Fibroblast of skin of back (primary cell): ENCODE measurements at regions not wholly inside any gene's neighbourhood (a gene's known extent, or its start where the extent isn't known, plus 50 kb on each side); places are given as distances from the start of the nearest gene placed in this dataset.

Source experiments
- DNase-seq: peaks from one replicate; pipeline ENCODE4 v3.0.0-alpha.2; 2013

DNA sequence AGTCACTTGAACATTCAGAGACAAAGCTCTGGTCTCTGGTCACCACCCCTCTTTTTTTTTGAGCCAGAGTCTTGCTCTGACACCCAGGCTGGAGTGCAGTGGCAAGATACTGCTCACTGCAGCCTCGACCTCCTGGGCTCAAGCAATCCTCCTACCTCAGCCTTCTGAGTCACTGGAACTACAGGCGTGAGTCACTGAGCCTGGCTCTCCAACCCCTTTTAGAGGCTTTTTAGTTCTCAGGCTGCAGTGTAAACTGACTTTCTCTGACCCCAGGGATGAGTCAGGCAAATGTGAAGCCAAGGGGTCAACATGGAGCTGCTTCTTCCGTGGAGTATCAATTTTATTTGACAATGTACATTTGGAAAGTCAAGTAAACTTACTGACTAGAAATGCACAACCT lies 229.2 kb downstream of the PTTG2 start:
- peak; percentile 92 for DNase-seq

- DNase-seq, result peak; percentile 94
These were observed 230.6 kb downstream of the PTTG2 start for GRCh38 chr4:38190717-38191178.

DNA sequence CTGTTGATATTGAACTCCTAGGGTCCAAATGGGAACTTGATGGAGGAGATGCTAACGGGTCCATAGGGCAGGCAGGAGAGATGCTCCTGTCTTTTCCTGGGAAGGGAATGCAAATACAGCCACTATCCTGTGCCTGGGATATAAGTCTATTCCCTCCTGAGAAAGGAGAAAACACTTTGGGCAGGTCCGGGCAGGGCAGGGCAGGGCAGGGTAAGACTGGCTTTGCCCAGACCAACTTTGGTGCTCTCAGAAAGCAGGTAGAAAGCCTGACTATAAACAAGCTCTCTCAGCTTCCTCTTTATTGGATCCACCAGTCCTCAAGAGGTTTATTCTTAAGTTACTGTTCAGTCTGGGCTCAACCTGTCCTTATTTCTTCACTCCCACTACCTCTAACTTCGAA lies 232.3 kb downstream of the PTTG2 start:
- no peak for DNase-seq

GRCh38 chr4:38193236-38193863 lies 233.2 kb downstream of the PTTG2 start:
- no peak for DNase-seq

- no peak for DNase-seq
These were observed 233.9 kb downstream of the PTTG2 start for GRCh38 chr4:38194047-38194602.

- DNase-seq, result no peak
These were observed 235.3 kb downstream of the PTTG2 start for GRCh38 chr4:38195486-38195885.

DNA sequence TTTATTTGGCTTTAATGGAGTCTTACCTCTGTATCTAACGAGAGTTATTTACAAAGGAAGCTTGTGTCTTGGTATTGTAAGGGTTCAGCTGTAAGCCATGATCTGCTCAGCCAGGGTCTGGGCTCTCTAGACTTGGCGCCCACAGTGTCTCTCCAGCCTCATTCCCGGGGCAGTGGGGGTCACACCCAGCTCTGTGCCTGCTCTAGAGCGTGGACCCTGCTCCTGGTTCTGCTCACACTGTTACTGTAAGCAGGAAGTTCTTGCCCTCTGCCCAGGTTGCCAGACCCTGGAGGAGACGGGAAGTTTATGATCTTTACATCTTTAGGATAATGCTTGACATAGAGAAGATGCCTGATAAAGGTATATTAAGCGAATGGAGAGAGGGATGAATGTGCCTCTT lies 235.7 kb downstream of the PTTG2 start:
- DNase-seq, result no peak

- DNase-seq, result no peak
These were observed 242.0 kb downstream of the PTTG2 start for GRCh38 chr4:38202242-38202641.

DNA sequence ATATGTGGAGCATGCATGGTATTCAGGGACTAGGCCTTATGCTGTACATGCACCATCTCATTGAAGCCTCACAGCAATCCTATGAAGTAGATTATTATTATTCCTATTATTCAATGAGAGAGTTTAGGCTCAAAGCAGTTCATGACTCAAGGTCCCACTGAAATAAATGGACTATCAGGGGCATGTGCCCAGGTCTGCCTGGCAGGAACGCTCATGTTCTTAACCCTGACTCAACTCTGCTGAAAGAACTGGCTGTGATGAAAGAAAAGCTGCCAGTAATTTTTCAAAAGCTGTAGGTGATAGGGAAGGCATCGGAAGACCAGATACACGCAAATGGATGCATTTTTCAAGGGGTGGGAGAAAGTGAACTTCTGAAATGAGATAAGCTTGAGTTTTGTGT lies 243.4 kb downstream of the PTTG2 start:
- no peak for DNase-seq

DNA sequence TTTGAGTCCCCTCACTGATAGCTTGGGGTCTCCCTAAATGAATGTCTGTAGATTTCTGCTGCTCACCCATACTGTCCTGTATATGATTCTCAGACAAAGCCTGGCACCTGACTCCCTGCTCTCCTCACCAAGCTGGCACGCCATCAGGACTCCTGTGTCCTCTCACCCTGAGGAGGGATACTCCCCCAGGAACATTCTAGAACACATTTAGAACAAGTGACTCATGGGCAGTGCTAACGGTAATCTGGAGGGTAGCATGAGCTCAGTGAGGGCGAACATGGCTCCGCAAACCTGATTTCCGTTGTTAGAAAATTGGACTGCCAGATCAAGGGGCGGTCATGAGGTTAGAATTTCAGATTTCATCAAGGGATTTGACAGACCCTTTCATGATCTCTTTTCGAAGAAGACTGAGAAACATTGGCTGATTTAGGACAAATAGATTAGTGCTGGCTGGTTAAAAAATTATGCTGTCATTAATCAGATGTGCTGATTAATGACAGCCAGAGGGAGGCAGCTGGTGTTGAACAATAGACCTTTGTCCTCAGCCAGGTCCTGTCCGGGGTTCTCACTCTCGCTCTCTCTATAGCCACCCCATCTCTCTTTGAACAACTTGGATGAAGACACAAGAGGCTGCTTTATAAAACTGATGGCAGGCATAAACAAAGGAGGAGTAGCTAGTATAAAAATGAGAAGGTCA lies 244.3 kb downstream of the PTTG2 start:
- no peak for DNase-seq

DNA sequence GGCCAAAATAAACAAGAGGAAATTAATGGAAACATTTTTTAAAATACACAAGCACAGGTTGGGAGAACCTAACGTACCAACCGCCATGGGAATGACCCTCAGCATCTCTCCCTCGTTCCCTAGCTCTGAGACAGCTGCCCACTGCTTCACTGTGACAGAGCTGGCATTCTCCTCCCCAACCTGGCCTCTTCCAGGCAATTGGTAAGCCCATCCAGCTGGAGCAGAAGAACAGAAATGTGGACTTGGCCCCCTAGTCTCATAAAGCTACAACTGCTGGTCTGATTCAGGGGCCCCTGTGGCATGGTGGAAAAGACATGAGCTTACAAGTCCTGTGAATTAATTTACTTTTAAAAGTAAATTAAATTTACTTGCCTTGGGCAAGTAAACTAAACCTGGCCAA lies 245.1 kb downstream of the PTTG2 start:
- DNase-seq, result no peak

- DNase-seq, result no peak
These were observed 246.9 kb downstream of the PTTG2 start for GRCh38 chr4:38207110-38207457.

DNA sequence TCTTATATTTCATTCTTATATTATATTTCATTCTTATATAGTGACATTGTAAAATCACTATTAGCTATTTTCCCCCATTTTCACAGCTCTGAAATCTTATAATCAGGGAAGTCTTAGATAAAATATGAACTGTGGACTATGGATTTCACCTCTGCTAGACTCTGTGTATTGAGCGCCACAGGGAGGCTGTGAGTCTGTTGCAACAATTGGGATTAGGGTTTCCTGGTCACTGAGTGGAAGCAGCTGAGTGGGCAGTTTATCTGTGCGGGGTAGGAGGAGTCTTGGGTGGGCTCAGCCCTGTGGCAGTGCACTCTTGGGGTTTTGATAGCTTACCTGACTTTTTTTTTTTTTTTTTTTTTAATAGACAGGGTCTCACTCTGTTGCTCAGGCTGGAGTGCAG lies 249.5 kb downstream of the PTTG2 start:
- no peak for DNase-seq

DNA sequence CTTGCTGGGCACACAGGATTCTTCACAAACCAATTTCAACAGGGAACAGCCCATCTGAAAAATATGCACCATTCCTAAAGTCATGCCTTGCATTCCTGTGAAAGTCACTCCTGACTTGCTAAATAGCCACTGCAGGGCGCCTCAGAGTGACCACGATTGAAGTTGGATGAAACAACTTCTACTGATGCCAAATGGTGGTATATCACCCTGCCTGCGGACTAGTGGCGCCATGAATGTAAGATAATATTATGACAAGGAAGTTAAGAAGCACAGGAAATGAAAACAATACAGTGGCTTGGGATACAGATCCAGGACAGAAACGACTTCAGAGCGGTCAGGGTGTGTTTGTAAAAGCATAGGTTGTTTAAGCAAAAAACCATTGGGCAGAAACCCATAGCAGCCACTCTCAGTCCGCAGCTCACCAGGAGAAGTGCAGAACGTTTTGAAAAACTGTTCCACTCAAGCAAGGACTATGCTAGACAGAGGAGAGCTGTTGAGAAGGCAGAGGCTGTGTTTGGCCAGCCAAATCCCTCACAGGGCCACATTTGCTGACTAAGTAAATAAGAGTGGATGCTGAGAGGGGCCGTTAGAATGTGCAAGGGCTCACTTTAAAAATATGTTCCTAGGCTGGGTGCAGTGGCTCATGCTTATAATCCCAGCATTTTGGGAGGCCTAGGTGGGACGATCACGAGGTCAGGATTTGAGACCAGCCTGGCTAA lies 250.4 kb downstream of the PTTG2 start:
- DNase-seq, result peak; percentile 87

GRCh38 chr4:38211885-38212284 lies 251.7 kb downstream of the PTTG2 start:
- DNase-seq, result no peak

GRCh38 chr4:38213083-38213805 lies 253.0 kb downstream of the PTTG2 start:
- no peak for DNase-seq

- no peak for DNase-seq
These were observed 262.7 kb downstream of the PTTG2 start for GRCh38 chr4:38222892-38223291.

DNA sequence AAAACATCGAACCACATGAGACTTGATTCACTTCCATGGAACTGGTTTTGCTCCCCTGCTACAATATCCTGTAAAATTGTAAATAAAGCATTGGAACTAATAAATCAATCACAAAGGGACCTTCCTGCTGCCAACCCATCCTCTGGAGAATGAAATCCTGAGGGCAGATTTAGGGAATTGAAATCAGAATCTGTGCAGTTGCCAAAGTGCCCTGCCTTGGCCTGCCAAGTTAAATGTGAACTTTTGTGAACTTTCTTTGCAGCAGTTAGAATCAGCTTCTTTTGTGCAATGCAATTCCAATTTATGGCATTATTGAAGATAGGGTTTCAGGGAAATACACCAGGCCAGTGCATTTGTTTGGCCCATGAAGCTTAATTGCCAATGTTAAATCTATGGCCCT lies 263.1 kb downstream of the PTTG2 start:
- no peak for DNase-seq

DNA sequence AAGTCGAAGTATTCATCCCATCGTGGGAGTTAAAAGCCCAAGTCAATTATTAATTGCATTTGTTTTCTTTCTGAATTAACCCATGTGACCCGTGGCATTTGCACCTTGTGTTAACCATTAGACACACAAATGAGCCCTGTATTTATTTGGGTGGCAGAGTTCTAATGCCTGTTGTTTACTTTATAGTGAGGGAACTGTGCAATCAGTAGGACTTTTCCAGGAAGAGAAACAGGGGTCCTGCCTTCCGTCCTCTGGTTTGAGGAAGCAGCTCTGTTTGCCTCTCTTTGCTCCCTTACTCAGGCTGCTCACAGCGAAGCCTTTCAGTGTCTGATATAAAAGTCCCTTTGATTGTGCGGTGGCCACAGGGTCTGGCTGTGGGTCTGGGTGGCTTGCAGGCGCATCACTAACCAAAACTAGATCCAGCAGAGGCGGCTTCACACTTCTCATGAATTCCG lies 263.6 kb downstream of the PTTG2 start:
- no peak for DNase-seq

GRCh38 chr4:38224850-38225249 lies 264.7 kb downstream of the PTTG2 start:
- DNase-seq, result no peak

DNA sequence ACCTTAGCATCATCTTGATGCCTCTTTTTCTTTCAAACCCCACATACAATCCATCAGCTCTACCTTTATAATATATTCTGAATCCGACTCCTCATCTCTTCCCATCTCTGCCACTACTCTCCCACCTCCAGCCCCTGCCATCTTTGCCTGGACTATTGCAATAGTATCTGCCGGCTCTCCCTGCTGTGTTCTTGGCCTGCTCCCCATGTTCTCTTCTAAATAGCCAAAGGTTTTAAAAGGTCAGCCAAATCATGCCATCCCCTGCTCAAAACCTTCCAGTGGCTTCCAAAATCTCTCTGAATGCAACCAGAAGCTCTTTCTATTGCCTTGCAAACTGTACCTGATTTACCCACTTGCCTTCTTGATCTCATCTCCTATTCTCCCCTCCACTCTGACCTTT lies 266.0 kb downstream of the PTTG2 start:
- no peak for DNase-seq

DNA sequence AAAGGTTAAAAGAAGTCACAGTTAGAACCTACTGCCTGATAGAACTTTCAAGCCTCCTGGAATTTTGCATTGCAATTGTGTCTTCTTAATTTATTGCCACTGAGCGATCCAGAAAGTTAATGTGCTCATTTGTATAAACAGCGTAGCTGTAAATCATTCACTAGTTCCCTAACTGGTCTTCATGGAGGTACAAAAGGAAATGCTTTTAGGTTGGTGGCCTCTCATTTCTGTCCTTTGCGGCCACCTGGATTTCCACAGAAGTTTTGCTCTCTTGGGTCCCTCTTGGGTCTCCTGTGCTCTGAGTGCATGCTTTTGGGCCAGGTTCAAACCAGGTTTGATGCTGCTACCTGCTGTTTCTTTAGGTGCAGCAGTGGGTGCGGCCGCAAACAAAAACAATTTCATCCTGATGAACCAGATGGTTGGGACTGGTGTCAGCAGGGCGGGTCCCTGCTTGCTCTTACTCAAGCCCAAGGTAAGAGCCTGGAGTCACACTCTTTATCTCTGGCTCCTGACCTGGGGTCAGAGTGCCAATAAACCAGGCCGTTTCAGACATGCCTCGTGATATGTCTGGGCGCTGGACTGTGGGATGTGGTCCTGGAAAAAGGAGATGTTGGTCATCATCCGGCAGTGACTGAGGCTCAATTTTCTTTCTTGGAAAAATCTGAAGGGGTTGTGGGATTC lies 270.1 kb downstream of the PTTG2 start:
- DNase-seq, result no peak
